Upper lobe of left lung (tissue), 4 donors: ENCODE measurements at regions not wholly inside any gene's neighbourhood (a gene's known extent, or its start where the extent isn't known, plus 50 kb on each side); places are given as distances from the start of the nearest gene placed in this dataset.

ENCODE experiments used
- EP300 ChIP-seq, 4 donors: sonication (generic); formaldehyde crosslinking; IDR thresholded peaks; one replicate each; pipeline ENCODE4 v1.5.1; 2017; ENCODE audit warnings: antibody characterized with exemption in 4 of 4, control low read depth in 2 of 4
- POLR2A ChIP-seq, 4 donors: fragments of 450-650 bp; IDR thresholded peaks; one replicate each; pipeline ENCODE4 v1.5.1; 2016 to 2017; ENCODE audit warnings: antibody characterized with exemption in 4 of 4, mild to moderate bottlenecking in 2 of 4

DNA sequence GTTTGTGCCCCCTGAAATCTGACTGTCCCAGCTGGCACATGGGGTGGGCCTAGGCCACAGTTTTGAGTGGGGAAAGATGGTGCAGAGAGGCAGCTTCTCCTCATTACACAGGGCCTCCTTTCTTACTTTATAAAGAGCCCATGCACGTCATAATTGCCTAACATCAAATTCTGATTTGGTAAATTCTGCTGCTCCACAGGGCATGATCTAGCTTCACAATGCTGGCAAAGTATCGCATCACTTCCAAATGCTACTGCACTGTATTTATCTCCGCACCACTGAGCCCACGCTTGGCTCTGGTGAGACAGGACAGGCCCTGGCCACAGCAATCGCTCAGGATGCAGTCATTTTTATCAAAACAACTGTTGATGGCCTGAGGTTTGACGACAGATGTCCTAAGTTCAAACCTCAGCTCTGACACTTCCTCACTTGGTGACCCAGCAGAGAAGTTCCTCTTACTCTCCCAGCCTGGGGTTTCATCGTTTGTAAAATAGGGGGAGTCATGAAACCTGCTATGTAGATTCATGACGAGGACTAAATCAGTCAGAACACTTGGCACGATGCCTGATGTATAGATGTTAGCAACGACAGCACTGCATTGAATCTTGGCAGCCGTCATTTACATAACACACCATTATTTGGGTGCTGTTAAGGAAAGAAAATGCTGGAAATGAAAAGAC lies 187.9 kb downstream of the TTLL2 start:
- TF ChIP-seq EP300 (IDR thresholded peaks at IDR 0.05) (no peak), POLR2A (IDR thresholded peaks at IDR 0.05) (no peak)
